ENCODE measurements at regions not wholly inside any gene's neighbourhood (a gene's known extent, or its start where the extent isn't known, plus 50 kb on each side); places are given as distances from the start of the nearest gene placed in this dataset.

DNA sequence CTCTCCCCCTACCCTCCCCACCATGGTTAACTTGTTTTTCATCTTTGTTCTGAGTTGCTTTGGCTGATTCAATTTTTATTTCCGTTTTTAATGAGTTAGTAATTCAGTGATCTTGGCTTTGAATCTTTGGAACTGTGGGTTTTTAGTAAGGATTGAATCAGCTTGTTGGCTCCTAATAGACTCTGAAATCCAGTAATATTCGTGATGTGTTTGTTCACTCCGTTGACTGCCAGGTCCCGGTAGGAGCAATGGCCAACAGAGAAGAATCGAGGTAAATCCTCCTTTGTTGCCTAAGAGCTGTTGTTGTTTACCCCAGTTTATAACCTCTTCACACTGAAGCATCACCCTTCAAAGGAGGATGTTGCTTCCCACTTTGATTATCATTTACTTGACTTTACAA lies 92.7 kb downstream of the PCSK1 start:
- TF ChIP-seq, protein P1, sequence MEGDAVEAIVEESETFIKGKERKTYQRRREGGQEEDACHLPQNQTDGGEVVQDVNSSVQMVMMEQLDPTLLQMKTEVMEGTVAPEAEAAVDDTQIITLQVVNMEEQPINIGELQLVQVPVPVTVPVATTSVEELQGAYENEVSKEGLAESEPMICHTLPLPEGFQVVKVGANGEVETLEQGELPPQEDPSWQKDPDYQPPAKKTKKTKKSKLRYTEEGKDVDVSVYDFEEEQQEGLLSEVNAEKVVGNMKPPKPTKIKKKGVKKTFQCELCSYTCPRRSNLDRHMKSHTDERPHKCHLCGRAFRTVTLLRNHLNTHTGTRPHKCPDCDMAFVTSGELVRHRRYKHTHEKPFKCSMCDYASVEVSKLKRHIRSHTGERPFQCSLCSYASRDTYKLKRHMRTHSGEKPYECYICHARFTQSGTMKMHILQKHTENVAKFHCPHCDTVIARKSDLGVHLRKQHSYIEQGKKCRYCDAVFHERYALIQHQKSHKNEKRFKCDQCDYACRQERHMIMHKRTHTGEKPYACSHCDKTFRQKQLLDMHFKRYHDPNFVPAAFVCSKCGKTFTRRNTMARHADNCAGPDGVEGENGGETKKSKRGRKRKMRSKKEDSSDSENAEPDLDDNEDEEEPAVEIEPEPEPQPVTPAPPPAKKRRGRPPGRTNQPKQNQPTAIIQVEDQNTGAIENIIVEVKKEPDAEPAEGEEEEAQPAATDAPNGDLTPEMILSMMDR (IDR thresholded peaks at IDR 0.05) = no peak
- no peak for TF ChIP-seq POLR2A (IDR thresholded peaks at IDR 0.05)
- no peak for DNase-seq (ENCODE audit: low spot score in 2 of 2)
- intact Hi-C loops (cut with DNase I; ENCODE audit: low total_unique reads) = loop anchor here (5.0 kb wide), 1 partner anchor 262 kb away; no protein-coding TSS in a partner anchor
- 27 to 35% methylated on average over 5 of the region's 5 CpGs for WGBS, 2 donors
- H3K4me3 ChIP-seq (ENCODE audit: low read depth, poor library complexity, severe bottlenecking) = no peak overlapping the region

DNA sequence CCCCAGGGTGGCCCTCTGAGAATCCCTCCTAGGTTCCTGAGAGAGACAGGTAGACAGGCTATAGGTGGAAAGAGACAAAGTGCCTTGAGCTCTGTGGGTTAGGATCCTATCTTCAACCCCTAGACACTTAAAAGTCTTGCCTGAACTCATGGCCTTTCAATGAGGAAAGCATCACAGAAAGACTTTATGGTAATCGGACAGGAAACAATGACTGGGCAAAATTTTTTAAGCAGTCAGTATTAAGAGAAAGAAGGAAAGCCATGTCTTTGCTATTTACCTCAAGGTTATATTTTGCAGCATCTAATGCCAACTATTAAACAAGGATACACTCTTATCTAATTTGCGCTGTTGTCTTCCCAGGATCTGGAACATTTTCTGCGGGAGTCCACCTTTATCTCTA lies 93.2 kb downstream of the PCSK1 start:
- 62 to 78% methylated on average over 3 of the region's 3 CpGs for WGBS, 2 donors
- intact Hi-C loops (cut with DNase I; ENCODE audit: low total_unique reads) = loop anchor here (5.0 to 10.0 kb wide), 2 partner anchors 262 to 375 kb away; partner anchors contain the start of gene ELL2

DNA sequence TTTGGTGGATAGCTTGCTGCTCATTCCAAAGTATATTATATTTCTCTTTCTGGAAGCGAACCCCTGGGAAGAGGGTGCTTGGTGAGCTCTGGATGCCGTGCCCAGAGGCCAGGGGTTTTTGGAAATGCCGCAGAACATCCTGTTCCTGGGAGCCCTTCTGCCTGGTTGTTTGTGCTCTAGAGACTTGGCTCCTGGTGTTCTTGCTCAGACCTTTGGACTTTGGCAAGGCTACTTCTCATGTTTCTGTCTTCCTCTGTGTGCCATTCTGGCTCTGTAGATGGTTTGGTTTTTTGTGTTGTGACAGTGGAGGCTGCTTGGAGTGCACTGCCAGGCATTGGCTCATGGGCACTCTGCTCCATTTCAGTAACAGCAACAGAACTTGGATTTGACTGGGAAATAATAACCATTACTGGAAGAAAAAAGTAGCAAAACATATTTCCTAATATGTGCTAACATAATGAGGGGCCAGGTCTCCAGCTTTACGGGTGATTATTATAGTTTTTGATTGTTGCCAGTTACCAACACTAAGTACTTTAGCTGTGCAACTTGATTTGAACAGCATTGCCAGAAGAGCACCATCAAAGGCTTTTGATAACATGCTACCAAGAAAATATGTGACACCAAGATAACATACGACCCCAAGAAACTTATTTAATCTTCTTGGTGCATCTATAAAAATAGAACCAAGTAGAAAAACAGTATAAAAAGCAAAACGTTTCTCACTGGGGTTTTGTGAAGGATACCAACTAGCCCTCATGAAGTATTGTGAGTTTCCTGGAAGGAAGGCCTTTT lies 94.2 kb downstream of the PCSK1 start:
- no peak overlapping the region for H3K4me3 ChIP-seq (ENCODE audit: low read depth, poor library complexity, severe bottlenecking)
- 58 to 72% methylated on average over 6 of the region's 6 CpGs for WGBS, 2 donors
- DNase-seq (ENCODE audit: low spot score in 2 of 2) = peak in 1 of 2 donors; percentile 29
- intact Hi-C loops (cut with DNase I; ENCODE audit: low total_unique reads) = loop anchor here (10.0 kb wide), 1 partner anchor 374 kb away; the partner anchor contains the start of gene ELL2
- no peak for TF ChIP-seq POLR2A (IDR thresholded peaks at IDR 0.05)
- TF ChIP-seq, protein P1 (IDR thresholded peaks at IDR 0.05) = no peak

More for the DNA sequence above, 93.2 kb downstream of the PCSK1 start:
- no peak overlapping the region for H3K4me3 ChIP-seq (ENCODE audit: low read depth, poor library complexity, severe bottlenecking)
- TF ChIP-seq, protein P1 (IDR thresholded peaks at IDR 0.05) = no peak
- no peak for TF ChIP-seq POLR2A (IDR thresholded peaks at IDR 0.05)
- DNase-seq (ENCODE audit: low spot score in 2 of 2) = no peak

DNA sequence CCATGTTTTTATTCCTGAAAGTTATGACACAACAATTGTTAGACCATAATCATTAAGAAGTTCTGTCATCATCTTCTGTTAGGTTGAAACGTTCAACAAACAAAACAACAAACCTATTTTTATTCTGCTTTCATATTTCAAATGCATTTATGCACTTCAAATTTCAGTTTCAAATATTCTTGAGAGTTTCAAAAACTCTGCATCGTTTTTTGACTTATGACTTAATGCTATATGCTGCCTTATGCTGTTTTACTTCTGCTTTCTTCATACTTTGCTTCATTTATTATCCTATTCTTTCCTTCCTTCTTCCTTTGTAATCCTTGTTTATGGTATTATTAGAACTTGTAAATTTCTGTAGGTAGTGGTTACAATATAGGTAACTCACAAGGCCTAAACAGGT lies 95.0 kb downstream of the PCSK1 start:
- intact Hi-C loops (cut with DNase I; ENCODE audit: low total_unique reads) = loop anchor here (10.0 kb wide), 1 partner anchor 373 kb away; the partner anchor contains the start of gene ELL2

DNA sequence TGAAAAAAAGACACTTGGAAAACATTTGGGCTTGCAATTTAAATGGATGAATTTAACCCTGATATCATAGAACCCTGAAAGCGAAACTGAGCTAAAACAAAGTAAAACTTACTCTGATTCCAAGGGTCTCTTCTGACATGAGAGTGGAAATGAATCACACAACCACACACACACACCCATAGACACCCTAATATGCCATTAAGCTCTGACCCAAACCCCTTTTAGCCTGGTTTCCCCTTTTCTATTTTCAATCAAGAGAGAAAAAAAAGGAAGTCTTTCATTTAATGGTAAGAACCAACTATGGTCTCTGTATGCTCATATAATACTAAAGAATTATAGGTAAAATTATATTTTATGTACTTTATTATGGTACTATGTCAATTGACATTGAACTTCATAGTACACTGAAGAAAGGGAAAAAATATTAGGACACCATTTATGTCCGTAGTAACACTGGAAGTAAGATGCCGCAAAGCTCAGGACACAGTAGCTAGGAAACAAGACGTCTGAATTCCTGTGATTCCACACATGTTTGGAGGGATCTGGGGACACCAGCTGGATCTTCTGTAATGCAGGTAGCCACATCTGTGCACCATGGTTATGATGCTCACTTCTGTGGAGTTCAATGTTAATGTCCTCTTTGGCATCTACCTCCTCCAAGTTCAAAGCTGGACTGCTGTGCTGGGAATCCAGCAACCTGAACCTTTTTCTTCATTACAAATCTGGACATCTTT lies 95.8 kb downstream of the PCSK1 start:
- WGBS, 2 donors = 82 to 84% methylated on average over 4 of the region's 4 CpGs
- H3K4me3 ChIP-seq (ENCODE audit: low read depth, poor library complexity, severe bottlenecking) = no peak overlapping the region
- intact Hi-C loops (cut with DNase I; ENCODE audit: low total_unique reads) = loop anchor here (10.0 kb wide), 1 partner anchor 372 kb away; the partner anchor contains the start of gene ELL2
- TF ChIP-seq, protein P1 (IDR thresholded peaks at IDR 0.05) = no peak
- no peak for TF ChIP-seq POLR2A (IDR thresholded peaks at IDR 0.05)
- DNase-seq (ENCODE audit: low spot score in 2 of 2) = no peak

More for the DNA sequence above, 95.0 kb downstream of the PCSK1 start:
- TF ChIP-seq POLR2A (IDR thresholded peaks at IDR 0.05) = no peak
- TF ChIP-seq, protein P1 (IDR thresholded peaks at IDR 0.05) = no peak
- WGBS, 2 donors = 65 to 67% methylated on average over 2 of the region's 2 CpGs
- no peak overlapping the region for H3K4me3 ChIP-seq (ENCODE audit: low read depth, poor library complexity, severe bottlenecking)
- no peak for DNase-seq (ENCODE audit: low spot score in 2 of 2)

All from lower leg skin (tissue), 4 donors.